Cardiac muscle cell (in vitro differentiated cells and primary cell): ENCODE measurements at regions not wholly inside any gene's neighbourhood (a gene's known extent, or its start where the extent isn't known, plus 50 kb on each side); places are given as distances from the start of the nearest gene placed in this dataset.
"Not testable (repeated sequence)": the region's sequence is repeated elsewhere in the genome, so short reads cannot be mapped to it uniquely, and the experiment has no call there.

Experiments used
- DNase-seq, 2 donors: peaks; one replicate each; pipeline versions ENCODE4 v3.0.0 to v3.0.0-alpha.2; 2010 to 2017; ENCODE audit warnings: low read depth in 1 of 2, low spot score in 1 of 2
- H3K27ac ChIP-seq: fragments of 200-600 bp; sonication (generic); 2 replicates; pipeline ENCODE4 v1.5.1; 2016
- H3K27me3 ChIP-seq: fragments of 200-600 bp; sonication (generic); 2 replicates; pipeline ENCODE4 v1.6.0; 2016; ENCODE audit warnings: control low read depth
- H3K36me3 ChIP-seq: fragments of 200-600 bp; sonication (generic); 2 replicates; pipeline ENCODE4 v1.5.1; 2016; ENCODE audit warnings: control low read depth
- H3K4me1 ChIP-seq: fragments of 200-600 bp; sonication (generic); 2 replicates; pipeline ENCODE4 v1.8.1; 2017; ENCODE audit warnings: low read depth, mild to moderate bottlenecking, mixed run types
- H3K4me3 ChIP-seq: fragments of 200-600 bp; sonication (generic); 2 replicates; pipeline ENCODE4 v1.5.1; 2016; ENCODE audit warnings: mild to moderate bottlenecking
- H3K9me3 ChIP-seq: fragments of 200-600 bp; sonication (generic); 2 replicates; pipeline ENCODE4 v1.5.1; 2017; ENCODE audit warnings: low read depth, mild to moderate bottlenecking, control low read depth
- CTCF ChIP-seq: IDR thresholded peaks from 2 replicates; pipeline ENCODE4 v1.5.1; 2012; ENCODE audit warnings: low read depth, mild to moderate bottlenecking, low read length

- Histone ChIP-seq H3K27ac (no peak overlapping the region), H3K36me3 (no peaks in the 10 kb centered on the region), H3K4me3 (no peak overlapping the region), H3K9me3 (no peaks in the 10 kb centered on the region), H3K4me1 (no peaks in the 10 kb centered on the region), H3K27me3 (no peaks in the 10 kb centered on the region)
- DNase-seq = no peak
- no peak for TF ChIP-seq CTCF
Observed at GRCh38 chrX:1140236-1140681, 72.2 kb downstream of the CRLF2 start.

- Histone ChIP-seq H3K4me1 (no peaks in the 10 kb centered on the region), H3K36me3 (no peaks in the 10 kb centered on the region), H3K9me3 (no peaks in the 10 kb centered on the region), H3K27ac (no peak overlapping the region), H3K27me3 (no peaks in the 10 kb centered on the region), H3K4me3 (no peak overlapping the region)
- no peak for DNase-seq
- no peak for TF ChIP-seq CTCF
Observed at GRCh38 chrX:1139185-1139500, 73.3 kb downstream of the CRLF2 start.

- no peaks in the 10 kb centered on the region for H3K36me3 ChIP-seq
- no peak overlapping the region for H3K27ac ChIP-seq
- TF ChIP-seq CTCF = no peak
- no peak for DNase-seq
- H3K9me3 ChIP-seq = no peaks in the 10 kb centered on the region
- no peak overlapping the region for H3K4me3 ChIP-seq
- H3K4me1 ChIP-seq = no peaks in the 10 kb centered on the region
- no peaks in the 10 kb centered on the region for H3K27me3 ChIP-seq
Observed at GRCh38 chrX:1138476-1139184, 73.8 kb downstream of the CRLF2 start.

GRCh38 chrX:1137531-1137930 lies 74.9 kb downstream of the CRLF2 start:
- no peaks in the 10 kb centered on the region for H3K27me3 ChIP-seq
- no peaks in the 10 kb centered on the region for H3K9me3 ChIP-seq
- H3K4me1 ChIP-seq = no peaks in the 10 kb centered on the region
- no peak for TF ChIP-seq CTCF
- no peak overlapping the region for H3K4me3 ChIP-seq
- H3K36me3 ChIP-seq = no peaks in the 10 kb centered on the region
- H3K27ac ChIP-seq = no peak overlapping the region
- no peak for DNase-seq

GRCh38 chrX:1136582-1136981 lies 75.9 kb downstream of the CRLF2 start:
- not testable (repeated sequence) for H3K4me3 ChIP-seq, H3K9me3 ChIP-seq, DNase-seq

GRCh38 chrX:1134976-1135375 lies 77.5 kb downstream of the CRLF2 start:
- Histone ChIP-seq H3K27ac (no peak overlapping the region), H3K4me3 (no peak overlapping the region), H3K36me3 (no peaks in the 10 kb centered on the region), H3K27me3 (no peaks in the 10 kb centered on the region), H3K9me3 (no peaks in the 10 kb centered on the region), H3K4me1 (no peaks in the 10 kb centered on the region)
- TF ChIP-seq CTCF = no peak
- no peak for DNase-seq

More at GRCh38 chrX:1136582-1136981, 75.9 kb downstream of the CRLF2 start:
- not testable (repeated sequence) for H3K27me3 ChIP-seq, H3K27ac ChIP-seq, H3K36me3 ChIP-seq, H3K4me1 ChIP-seq
